ENCODE measurements at regions not wholly inside any gene's neighbourhood (a gene's known extent, or its start where the extent isn't known, plus 50 kb on each side); places are given as distances from the start of the nearest gene placed in this dataset.

DNA sequence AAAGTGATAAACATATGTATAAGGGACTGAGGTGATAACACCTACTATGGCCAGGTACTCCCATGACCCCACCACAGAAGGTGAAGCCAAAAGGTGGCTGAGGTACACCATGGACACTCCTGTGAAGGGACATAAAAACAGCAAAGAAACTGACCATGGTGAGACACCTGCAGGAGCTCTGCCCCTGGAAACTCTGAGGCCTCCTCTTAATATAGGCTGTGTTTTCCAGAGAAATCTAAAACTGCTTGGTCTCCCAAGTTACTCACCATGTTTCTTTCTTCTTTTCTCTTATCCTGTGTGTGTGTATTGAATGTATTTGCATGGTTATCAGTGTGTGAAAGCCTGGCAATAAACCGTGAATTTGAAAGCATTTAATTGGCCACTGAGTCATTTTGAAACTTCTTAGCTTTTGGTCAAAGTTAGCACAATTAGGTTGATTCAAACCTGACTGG, 739.3 kb upstream of the GCFC2 start:
- TF ChIP-seq, protein P1, sequence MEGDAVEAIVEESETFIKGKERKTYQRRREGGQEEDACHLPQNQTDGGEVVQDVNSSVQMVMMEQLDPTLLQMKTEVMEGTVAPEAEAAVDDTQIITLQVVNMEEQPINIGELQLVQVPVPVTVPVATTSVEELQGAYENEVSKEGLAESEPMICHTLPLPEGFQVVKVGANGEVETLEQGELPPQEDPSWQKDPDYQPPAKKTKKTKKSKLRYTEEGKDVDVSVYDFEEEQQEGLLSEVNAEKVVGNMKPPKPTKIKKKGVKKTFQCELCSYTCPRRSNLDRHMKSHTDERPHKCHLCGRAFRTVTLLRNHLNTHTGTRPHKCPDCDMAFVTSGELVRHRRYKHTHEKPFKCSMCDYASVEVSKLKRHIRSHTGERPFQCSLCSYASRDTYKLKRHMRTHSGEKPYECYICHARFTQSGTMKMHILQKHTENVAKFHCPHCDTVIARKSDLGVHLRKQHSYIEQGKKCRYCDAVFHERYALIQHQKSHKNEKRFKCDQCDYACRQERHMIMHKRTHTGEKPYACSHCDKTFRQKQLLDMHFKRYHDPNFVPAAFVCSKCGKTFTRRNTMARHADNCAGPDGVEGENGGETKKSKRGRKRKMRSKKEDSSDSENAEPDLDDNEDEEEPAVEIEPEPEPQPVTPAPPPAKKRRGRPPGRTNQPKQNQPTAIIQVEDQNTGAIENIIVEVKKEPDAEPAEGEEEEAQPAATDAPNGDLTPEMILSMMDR (IDR thresholded peaks at IDR 0.05), result no peak
- TF ChIP-seq, protein P2, sequence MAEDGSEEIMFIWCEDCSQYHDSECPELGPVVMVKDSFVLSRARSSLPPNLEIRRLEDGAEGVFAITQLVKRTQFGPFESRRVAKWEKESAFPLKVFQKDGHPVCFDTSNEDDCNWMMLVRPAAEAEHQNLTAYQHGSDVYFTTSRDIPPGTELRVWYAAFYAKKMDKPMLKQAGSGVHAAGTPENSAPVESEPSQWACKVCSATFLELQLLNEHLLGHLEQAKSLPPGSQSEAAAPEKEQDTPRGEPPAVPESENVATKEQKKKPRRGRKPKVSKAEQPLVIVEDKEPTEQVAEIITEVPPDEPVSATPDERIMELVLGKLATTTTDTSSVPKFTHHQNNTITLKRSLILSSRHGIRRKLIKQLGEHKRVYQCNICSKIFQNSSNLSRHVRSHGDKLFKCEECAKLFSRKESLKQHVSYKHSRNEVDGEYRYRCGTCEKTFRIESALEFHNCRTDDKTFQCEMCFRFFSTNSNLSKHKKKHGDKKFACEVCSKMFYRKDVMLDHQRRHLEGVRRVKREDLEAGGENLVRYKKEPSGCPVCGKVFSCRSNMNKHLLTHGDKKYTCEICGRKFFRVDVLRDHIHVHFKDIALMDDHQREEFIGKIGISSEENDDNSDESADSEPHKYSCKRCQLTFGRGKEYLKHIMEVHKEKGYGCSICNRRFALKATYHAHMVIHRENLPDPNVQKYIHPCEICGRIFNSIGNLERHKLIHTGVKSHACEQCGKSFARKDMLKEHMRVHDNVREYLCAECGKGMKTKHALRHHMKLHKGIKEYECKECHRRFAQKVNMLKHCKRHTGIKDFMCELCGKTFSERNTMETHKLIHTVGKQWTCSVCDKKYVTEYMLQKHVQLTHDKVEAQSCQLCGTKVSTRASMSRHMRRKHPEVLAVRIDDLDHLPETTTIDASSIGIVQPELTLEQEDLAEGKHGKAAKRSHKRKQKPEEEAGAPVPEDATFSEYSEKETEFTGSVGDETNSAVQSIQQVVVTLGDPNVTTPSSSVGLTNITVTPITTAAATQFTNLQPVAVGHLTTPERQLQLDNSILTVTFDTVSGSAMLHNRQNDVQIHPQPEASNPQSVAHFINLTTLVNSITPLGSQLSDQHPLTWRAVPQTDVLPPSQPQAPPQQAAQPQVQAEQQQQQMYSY (CRISPR knock-in tag; IDR thresholded peaks at IDR 0.05), result no peak
- TF ChIP-seq NR1H2 (CRISPR knock-in tag; IDR thresholded peaks at IDR 0.05) (no peak), ZNF121 (CRISPR knock-in tag; IDR thresholded peaks at IDR 0.05) (no peak), FOXK1 (CRISPR knock-in tag; IDR thresholded peaks at IDR 0.05) (no peak), SMAD3 (CRISPR knock-in tag; IDR thresholded peaks at IDR 0.05; ENCODE audit: borderline replicate concordance) (no peak), ESRRA (CRISPR knock-in tag; IDR thresholded peaks at IDR 0.05; ENCODE audit: borderline replicate concordance) (no peak), SMAD4 (CRISPR knock-in tag; IDR thresholded peaks at IDR 0.05) (no peak), CREB1 (CRISPR knock-in tag; IDR thresholded peaks at IDR 0.05) (no peak)
- TF ChIP-seq, protein P3, sequence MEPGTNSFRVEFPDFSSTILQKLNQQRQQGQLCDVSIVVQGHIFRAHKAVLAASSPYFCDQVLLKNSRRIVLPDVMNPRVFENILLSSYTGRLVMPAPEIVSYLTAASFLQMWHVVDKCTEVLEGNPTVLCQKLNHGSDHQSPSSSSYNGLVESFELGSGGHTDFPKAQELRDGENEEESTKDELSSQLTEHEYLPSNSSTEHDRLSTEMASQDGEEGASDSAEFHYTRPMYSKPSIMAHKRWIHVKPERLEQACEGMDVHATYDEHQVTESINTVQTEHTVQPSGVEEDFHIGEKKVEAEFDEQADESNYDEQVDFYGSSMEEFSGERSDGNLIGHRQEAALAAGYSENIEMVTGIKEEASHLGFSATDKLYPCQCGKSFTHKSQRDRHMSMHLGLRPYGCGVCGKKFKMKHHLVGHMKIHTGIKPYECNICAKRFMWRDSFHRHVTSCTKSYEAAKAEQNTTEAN (CRISPR knock-in tag; IDR thresholded peaks at IDR 0.05), result no peak
- TF ChIP-seq, protein P4, sequence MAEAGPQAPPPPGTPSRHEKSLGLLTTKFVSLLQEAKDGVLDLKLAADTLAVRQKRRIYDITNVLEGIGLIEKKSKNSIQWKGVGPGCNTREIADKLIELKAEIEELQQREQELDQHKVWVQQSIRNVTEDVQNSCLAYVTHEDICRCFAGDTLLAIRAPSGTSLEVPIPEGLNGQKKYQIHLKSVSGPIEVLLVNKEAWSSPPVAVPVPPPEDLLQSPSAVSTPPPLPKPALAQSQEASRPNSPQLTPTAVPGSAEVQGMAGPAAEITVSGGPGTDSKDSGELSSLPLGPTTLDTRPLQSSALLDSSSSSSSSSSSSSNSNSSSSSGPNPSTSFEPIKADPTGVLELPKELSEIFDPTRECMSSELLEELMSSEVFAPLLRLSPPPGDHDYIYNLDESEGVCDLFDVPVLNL (CRISPR knock-in tag; IDR thresholded peaks at IDR 0.05; ENCODE audit: borderline replicate concordance, low read depth), result no peak
- TF ChIP-seq, protein P5, sequence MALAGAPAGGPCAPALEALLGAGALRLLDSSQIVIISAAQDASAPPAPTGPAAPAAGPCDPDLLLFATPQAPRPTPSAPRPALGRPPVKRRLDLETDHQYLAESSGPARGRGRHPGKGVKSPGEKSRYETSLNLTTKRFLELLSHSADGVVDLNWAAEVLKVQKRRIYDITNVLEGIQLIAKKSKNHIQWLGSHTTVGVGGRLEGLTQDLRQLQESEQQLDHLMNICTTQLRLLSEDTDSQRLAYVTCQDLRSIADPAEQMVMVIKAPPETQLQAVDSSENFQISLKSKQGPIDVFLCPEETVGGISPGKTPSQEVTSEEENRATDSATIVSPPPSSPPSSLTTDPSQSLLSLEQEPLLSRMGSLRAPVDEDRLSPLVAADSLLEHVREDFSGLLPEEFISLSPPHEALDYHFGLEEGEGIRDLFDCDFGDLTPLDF (CRISPR knock-in tag; IDR thresholded peaks at IDR 0.05), result no peak
